ENCODE measurements at regions not wholly inside any gene's neighbourhood (a gene's known extent, or its start where the extent isn't known, plus 50 kb on each side); places are given as distances from the start of the nearest gene placed in this dataset.

- Histone ChIP-seq H3K27me3 (no peaks in the 10 kb centered on the region), H3K4me1 (peaks cover 4 to 30% (median 24%) of the 10 kb centered on the region in 4 donors), H3K27ac (replicated peaks in 1 of 4) (no peak overlapping the region), H3K36me3 (no peaks in the 10 kb centered on the region), H3K9me3 (no peaks in the 10 kb centered on the region), H3K4me3 (no peak overlapping the region)
- TF ChIP-seq EP300 (IDR thresholded peaks at IDR 0.05): no peak
- no peak for TF ChIP-seq CTCF (IDR thresholded peaks at IDR 0.05)
- TF ChIP-seq POLR2A (IDR thresholded peaks at IDR 0.05; ENCODE audit: low read depth): no peak
- no peak for TF ChIP-seq POLR2AphosphoS5 (IDR thresholded peaks at IDR 0.05)
- WGBS: 74% methylated on average over 6 of the region's 6 CpGs
- peak; percentile 39 for DNase-seq (ENCODE audit: extremely low spot score)
- intact Hi-C loops (cut with DNase I): loop anchor here (5.0 kb wide), 1 partner anchor 49 kb away; no protein-coding TSS in a partner anchor
These were observed 244.0 kb downstream of the GAS1 start for GRCh38 chr9:86703346-86703745.

GRCh38 chr9:86700629-86701028, 246.7 kb downstream of the GAS1 start:
- H3K27ac ChIP-seq (replicated peaks in 1 of 4): peak overlapping the region in 3 of 4 donors; percentile 9 to 27 (median 16)
- no peak overlapping the region for H3K4me3 ChIP-seq
- peaks cover 4 to 45% (median 23%) of the 10 kb centered on the region in 4 donors for H3K4me1 ChIP-seq
- DNase-seq (ENCODE audit: extremely low spot score): no peak
- no peaks in the 10 kb centered on the region for H3K27me3 ChIP-seq
- intact Hi-C loops (cut with DNase I): loop anchor here (5.0 kb wide), 1 partner anchor 52 kb away; no protein-coding TSS in a partner anchor
- no peaks in the 10 kb centered on the region for H3K36me3 ChIP-seq
- 19% methylated on average over 8 of the region's 8 CpGs for WGBS
- H3K9me3 ChIP-seq: no peaks in the 10 kb centered on the region
- TF ChIP-seq POLR2A (IDR thresholded peaks at IDR 0.05; ENCODE audit: low read depth) (no peak), EP300 (IDR thresholded peaks at IDR 0.05) (no peak), CTCF (IDR thresholded peaks at IDR 0.05) (no peak), POLR2AphosphoS5 (IDR thresholded peaks at IDR 0.05) (no peak)

GRCh38 chr9:86697999-86698398, 249.3 kb downstream of the GAS1 start:
- Histone ChIP-seq H3K27ac (replicated peaks in 1 of 4) (no peak overlapping the region), H3K4me3 (no peak overlapping the region), H3K36me3 (no peaks in the 10 kb centered on the region), H3K4me1 (peaks cover 4 to 43% (median 21%) of the 10 kb centered on the region in 4 donors), H3K9me3 (no peaks in the 10 kb centered on the region), H3K27me3 (no peaks in the 10 kb centered on the region)
- TF ChIP-seq CTCF (IDR thresholded peaks at IDR 0.05): no peak
- no peak for TF ChIP-seq POLR2A (IDR thresholded peaks at IDR 0.05; ENCODE audit: low read depth)
- TF ChIP-seq POLR2AphosphoS5 (IDR thresholded peaks at IDR 0.05): no peak
- TF ChIP-seq EP300 (IDR thresholded peaks at IDR 0.05): no peak
- intact Hi-C loops (cut with DNase I): no loop called here
- DNase-seq (ENCODE audit: extremely low spot score): peak; percentile 66
- 49% methylated on average over 4 of the region's 4 CpGs for WGBS

- intact Hi-C loops (cut with DNase I): no loop called here
- Histone ChIP-seq H3K27ac (replicated peaks in 1 of 4) (no peak overlapping the region), H3K36me3 (no peaks in the 10 kb centered on the region), H3K4me1 (peaks cover 4 to 43% (median 21%) of the 10 kb centered on the region in 4 donors), H3K27me3 (no peaks in the 10 kb centered on the region), H3K4me3 (no peak overlapping the region), H3K9me3 (no peaks in the 10 kb centered on the region)
- no peak for DNase-seq (ENCODE audit: extremely low spot score)
- TF ChIP-seq EP300 (IDR thresholded peaks at IDR 0.05): no peak
- no peak for TF ChIP-seq CTCF (IDR thresholded peaks at IDR 0.05)
- TF ChIP-seq POLR2AphosphoS5 (IDR thresholded peaks at IDR 0.05): no peak
- no peak for TF ChIP-seq POLR2A (IDR thresholded peaks at IDR 0.05; ENCODE audit: low read depth)
- WGBS: 9% methylated on average over 1 of the region's 1 CpG
These were observed 250.1 kb downstream of the GAS1 start for GRCh38 chr9:86697213-86697612.

GRCh38 chr9:86695910-86696424, 251.3 kb downstream of the GAS1 start:
- TF ChIP-seq POLR2A (IDR thresholded peaks at IDR 0.05; ENCODE audit: low read depth) (no peak), POLR2AphosphoS5 (IDR thresholded peaks at IDR 0.05) (no peak), EP300 (IDR thresholded peaks at IDR 0.05) (no peak), CTCF (IDR thresholded peaks at IDR 0.05) (no peak)
- peaks cover 3 to 30% (median 13%) of the 10 kb centered on the region in 4 donors for H3K4me1 ChIP-seq
- intact Hi-C loops (cut with DNase I): no loop called here
- no peaks in the 10 kb centered on the region for H3K9me3 ChIP-seq
- H3K36me3 ChIP-seq: no peaks in the 10 kb centered on the region
- 80% methylated on average over 3 of the region's 3 CpGs for WGBS
- no peak overlapping the region for H3K4me3 ChIP-seq
- H3K27ac ChIP-seq (replicated peaks in 1 of 4): no peak overlapping the region
- DNase-seq (ENCODE audit: extremely low spot score): peak; percentile 8
- no peaks in the 10 kb centered on the region for H3K27me3 ChIP-seq

Measured in esophagus muscularis mucosa (tissue), 4 donors.